GM21526 (cell line): ENCODE measurements at regions not wholly inside any gene's neighbourhood (a gene's known extent, or its start where the extent isn't known, plus 50 kb on each side); places are given as distances from the start of the nearest gene placed in this dataset.

Source experiments
- ATAC-seq: cut with Tn5 transposase; IDR thresholded peaks from one replicate; pipeline ENCODE4 v1.9.1; 2021; ENCODE audit warnings: moderate library complexity; ENCODE audit not compliant: unreplicated experiment, low FRiP score

DNA sequence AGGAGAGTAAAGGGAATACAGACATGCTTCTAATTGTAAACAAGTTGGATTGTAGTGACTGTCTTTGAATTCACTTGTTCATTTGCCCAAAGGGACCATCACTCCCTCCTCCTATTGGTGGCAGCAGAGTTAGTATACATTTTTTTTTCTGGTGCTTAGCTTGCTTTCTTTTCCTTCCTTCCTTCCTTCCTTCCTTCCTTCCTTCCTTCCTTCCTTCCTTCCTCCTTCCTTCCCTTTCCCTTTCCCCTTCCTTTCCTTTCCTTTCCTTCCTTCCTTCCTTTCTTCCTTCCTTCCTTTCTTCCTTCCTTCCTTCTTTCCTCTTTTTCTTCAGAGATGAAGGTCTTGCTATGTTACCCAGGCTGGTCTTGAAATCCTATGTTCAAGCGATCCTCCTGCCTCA lies 94.8 kb upstream of the ATP6AP2 start:
- ATAC-seq: no peak

- no peak for ATAC-seq
These were observed 95.5 kb upstream of the ATP6AP2 start for GRCh38 chrX:40485102-40485826.

DNA sequence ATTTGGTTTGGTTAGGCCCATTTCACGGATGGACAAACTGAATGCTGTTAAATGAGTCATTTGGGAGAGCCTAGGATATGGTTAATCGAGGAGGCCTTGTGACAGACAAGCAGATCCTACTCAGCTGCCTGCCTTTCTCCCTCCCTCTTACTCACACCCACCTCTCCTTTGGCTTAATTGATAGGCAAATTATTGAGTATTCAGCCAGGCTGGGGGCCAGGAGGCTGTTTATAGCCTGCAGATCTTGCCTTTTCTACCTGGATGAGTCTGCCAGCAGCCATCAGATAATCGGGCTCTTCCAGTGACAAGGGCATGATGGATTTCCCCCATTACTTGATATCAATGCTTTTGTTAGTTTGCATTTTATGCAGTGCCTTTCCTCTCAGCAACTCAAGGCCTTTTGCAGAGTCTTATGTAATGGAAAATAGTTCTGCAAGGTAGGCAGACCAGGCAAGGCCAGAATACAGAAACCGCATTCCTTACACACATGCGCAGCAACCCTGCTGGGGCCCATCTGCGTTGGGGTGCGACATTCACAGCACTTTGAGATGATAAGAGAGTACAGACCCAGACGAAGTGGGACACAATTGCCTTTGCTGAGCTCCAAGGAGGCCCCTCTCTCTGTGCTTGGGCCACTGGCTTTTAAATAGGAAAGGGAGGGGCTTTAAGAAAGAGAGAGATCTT lies 96.2 kb upstream of the ATP6AP2 start:
- ATAC-seq: no peak

DNA sequence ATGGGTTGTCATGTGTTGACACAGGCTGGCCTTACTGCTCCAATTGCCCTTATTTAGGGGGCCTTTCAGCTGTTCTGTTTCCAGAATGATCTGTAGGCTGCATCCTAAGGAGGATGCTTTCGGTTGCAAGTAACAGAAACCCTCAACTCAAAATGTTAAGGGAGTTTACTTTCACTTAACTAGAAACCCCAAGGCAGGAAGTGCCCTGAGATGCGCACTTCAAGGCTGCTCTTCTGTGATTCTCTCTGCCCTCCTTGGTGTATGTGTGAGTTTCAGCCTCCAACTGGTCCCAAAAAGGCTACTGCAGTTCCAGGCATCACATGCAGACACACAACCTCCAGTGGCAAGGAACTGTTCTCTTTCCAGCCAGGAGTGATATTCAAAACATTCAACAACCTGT lies 97.3 kb upstream of the ATP6AP2 start:
- ATAC-seq: no peak

DNA sequence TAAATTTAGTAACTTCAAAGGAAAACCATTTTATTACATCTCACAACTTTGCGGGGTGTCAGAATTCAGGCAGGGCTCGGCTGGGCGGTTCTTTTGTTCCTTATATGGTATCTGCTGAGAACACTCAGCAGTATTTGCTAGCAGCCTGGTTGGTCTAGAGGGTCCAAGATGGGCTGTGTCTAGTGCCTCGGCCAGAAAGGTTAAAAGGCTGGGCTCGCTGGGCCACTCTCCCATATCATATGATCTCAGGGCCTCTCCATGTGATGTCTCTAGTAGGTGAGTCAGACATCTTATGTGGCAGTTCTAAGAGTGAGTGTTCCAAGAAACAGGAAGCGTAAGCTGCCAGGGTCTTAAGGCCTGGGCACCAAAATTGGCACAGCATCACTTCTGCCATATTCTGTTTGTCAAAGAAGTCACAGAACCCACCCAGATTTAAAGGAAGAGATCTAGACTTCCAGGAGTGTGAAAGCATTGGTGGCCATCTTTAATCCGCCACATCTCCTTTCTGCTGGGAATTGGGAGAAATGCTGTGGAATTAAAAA lies 100.9 kb upstream of the ATP6AP2 start:
- no peak for ATAC-seq

- ATAC-seq: no peak
These were observed 102.2 kb upstream of the ATP6AP2 start for GRCh38 chrX:40478474-40479065.

DNA sequence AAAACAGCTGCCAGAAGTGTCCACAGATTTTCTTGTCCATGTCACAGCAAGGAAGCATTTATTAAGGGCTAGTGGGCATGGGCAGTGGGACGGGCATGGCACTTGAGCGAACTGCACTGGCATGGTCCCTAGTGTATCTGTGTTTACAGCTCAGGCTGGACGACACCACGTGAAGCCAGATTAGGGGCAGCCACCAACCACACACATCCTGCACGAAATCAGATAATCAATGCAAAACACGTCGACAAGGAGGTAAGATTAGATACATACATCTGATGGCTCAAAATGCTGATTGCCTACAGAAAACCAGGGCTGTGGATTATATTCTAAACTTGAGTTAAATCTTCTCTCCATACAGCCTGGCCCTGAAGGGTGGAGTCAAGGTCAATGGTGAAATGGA lies 103.8 kb upstream of the ATP6AP2 start:
- no peak for ATAC-seq

DNA sequence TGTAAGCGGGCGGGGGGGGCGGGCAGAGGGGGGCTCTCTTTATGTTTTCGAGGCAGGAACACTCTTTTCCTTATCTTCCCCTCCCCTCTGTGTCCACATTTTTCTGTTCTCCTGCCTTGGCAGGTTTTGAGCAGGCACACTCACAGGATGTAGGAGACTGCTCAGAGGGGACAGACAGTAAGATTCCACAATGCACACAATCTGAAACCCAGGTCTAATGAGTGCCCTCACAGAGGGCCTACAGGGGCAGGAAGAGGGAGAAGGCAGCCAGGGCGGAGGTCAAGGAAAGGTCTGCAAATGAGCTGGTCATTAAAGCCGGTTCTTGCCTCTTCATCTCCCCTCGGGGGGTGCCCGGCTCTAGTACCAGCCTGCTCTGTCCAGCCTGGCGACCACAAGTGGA lies 106.1 kb upstream of the ATP6AP2 start:
- ATAC-seq: no peak

DNA sequence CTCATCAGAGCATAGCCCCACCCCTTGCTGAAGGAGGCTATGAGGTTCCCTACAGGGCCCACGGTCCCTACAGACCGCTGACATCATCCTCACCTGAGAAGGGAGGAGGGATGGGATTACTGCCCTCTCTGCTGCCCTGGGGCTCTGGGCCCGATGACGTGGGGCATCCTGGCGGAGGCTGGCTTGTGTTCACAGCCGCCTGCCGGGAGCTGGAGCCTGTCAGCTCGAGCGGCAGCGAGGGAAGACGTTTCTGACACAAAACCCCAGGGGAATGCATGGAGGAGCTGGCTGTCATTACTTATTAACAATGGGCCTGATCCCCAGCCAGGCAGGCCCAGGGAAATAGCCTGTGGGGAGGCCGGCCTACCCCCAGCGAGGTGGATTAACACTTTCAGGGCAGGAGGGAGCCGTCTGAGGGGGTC lies 106.6 kb upstream of the ATP6AP2 start:
- ATAC-seq: no peak

DNA sequence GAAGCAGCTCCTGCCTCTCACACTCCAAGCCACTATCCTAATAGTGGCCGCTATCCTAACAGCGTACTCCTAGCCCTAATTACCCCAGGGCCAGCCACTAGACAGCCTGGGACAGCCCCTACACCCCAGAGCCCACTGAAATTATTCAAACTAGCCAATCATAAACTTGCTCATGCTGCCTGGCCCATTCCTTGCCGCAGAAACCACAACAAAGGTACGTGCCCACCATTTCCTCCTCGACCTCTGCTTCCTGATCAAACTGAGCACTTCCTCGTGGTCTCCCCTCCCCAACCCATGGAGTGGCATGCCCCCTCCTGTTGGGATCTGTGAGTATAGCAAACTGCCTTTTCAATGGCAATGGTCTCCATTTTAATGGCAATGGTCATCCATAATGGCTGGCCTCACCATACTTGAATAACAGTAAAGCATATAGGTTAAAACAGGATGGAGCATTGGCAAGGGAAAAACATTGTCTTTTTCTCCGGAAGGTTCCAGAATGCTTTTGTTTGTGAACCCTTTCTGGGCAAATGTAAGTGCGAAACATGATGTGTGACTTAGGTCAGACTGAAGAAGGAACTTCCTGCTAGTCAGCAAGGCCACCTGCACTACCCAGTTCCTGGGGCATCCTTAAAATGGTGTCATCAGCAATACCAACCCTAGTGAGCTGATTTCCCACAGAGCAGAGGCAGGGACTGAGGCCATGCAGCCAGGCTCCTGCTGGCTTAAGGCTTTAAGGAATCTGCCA lies 107.1 kb upstream of the ATP6AP2 start:
- ATAC-seq: no peak

- no peak for ATAC-seq
These were observed 108.7 kb upstream of the ATP6AP2 start for GRCh38 chrX:40471965-40472648.

- ATAC-seq: no peak
These were observed 109.8 kb upstream of the ATP6AP2 start for GRCh38 chrX:40470830-40471429.

- ATAC-seq: no peak
These were observed 111.5 kb upstream of the ATP6AP2 start for GRCh38 chrX:40469316-40469715.

DNA sequence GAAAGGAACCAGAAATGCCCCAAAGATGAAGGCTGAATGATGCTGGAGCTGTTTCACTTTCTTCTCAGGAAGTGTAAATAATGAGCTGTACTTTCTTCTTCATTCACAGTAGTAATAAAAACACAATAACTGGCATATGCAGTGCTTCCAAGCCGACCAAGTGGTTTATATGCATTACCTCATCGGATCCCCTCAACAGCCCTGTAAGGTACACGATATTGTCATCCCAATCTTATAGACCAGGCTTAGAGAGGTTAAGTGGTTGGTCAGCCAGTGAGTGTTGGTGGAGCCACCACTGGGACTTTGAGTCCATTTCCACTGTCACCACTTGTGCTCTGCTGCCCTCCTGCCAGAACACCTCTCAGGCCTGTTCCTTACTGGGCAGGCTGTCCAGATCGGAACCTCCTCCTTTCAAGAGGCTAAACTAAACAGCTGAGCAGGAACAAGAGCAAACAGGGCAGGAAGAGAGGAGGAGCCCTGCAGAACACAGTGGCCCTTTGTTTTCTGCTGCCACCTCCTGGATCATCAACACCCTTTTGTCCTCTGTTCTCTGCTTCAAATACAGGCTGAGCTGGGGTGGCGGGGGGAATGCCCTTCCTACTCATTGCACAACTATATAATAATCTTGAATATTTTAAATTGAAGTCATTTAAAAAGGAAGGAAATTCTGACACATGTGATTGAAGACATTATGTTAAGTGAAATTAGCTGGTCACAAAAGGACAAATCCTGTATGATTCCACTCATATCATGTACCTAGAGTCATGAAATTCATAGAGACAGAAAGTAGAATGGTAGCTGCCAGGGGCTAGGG lies 112.5 kb upstream of the ATP6AP2 start:
- no peak for ATAC-seq

DNA sequence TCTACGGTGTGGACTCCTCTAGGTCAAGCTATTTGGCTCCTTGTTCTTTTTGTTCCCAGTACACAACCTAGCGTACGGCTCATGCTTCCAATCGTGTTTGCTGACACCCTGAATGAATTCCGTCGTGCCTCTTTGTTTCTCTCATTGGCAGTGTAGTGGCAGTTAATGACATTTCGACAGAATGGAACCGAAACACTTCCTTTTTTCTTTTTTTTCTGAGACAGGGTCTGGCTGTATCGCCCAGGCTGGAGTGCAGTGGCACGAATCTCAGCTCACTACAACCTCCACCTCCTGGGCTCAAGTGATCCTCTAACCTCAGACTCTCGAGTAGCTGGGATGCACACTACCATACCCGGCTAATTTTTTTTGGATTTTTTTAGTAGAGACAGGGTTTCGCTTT lies 113.3 kb upstream of the ATP6AP2 start:
- no peak for ATAC-seq

DNA sequence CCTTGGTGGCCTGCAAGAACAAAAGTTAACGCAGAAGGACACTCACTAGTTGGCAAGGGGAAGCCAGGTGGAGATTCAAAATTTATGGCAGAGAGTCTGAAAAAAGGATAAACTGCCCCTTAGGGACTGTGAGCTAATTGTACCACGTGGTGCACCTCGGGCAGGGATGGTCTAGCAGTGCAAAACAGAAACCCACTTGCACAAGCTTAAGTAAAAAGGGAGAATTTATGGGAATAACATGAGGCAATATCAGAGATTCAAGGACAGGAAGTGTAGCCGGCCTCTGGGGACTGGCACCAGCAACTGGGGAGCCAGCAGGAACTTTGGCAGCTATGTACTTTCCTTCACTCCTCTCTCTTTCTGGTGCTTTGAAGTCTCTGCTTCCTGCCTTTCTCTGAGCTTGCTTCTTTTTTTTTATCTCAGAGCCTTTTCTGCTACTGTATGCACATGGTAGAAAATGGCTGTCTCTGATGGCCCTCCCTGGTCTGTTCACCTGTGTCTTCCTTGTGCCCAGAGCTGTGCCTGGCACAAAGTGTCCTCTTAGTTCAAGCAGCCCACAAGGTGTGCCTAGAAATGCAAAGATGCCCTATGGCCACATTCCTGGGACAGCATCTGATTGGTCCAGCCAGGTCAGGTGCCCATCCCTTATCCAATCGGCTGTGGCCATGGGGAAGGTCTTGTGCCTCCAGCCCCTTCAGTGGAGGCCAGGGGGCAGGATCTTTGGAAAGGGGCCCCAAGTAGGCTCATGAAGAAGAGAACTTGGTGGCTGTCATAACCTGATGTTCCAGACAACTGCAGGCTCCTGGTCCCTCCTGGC lies 114.8 kb upstream of the ATP6AP2 start:
- no peak for ATAC-seq

DNA sequence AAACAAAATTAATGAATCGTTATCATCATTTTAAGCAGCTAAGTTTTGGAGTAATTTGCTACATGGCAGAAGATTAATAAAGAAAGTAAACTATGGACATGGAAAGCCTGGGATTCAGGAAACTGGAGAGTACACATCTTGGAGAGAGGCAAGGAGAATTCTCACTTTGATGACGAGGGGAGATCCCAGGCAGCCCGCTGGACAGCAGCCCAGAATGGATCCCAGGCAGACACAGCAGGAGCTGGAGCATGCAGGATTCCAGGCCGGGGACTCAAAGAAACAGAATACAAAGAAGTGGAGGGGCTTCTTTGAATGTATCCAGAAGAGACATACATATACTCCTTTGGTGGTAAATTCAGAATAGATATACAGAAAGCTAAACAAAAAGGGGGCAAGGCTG lies 118.0 kb upstream of the ATP6AP2 start:
- ATAC-seq: no peak

- no peak for ATAC-seq
These were observed 119.8 kb upstream of the ATP6AP2 start for GRCh38 chrX:40460926-40461325.
